ENCODE measurements at regions not wholly inside any gene's neighbourhood (a gene's known extent, or its start where the extent isn't known, plus 50 kb on each side); places are given as distances from the start of the nearest gene placed in this dataset.

GRCh38 chr13:23505007-23505406 lies 65.2 kb upstream of the TNFRSF19 start:
- TF ChIP-seq POLR2A (IDR thresholded peaks at IDR 0.05; ENCODE audit: low read length) (no peak), GATA1 (IDR thresholded peaks at IDR 0.05; ENCODE audit: low read depth, low read length) (no peak)
